ENCODE measurements at regions not wholly inside any gene's neighbourhood (a gene's known extent, or its start where the extent isn't known, plus 50 kb on each side); places are given as distances from the start of the nearest gene placed in this dataset.

DNA sequence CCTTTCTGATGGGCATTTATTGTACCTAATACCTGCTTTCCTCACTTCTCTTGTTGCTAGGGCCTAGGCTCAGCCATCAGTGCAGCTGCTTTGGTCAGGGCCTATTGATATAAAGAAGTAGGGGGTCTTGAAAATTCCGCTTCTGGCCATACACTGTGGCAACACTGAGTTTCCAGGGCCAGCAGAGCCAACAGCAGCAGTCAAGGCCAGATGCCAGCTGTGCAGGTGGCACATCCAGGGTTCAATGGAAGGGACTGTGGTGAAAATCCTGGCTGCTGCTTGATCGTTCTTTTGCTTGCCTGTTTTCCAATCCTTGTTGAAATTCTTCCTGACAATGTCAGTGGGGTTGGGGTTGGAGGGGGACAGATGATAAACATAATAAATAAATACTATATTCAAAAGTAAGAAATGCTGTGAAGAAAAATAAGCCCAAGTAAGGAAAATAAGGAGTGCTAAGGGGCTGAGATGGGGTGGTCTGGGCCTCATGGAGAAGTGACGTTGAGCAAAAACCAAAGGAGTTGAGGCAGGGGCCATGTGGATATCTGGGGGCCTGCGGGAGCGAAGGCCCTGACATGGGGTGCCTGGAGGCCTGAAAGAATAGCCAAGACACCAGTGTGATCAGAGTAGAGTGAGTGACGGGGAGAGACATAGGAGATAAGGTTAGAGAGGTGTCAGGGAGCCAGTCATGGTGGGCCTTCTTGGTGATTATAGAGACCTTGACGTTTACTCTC is 91.0 kb upstream of the ALDH1B1 start:
- Histone ChIP-seq H3K27ac (ENCODE audit: low read depth, low read length) (no peak overlapping the region), H3K4me1 (ENCODE audit: control insufficient read depth in 1 of 2, insufficient read depth in 2 of 2, low read length in 2 of 2) (no peaks in the 10 kb centered on the region), H3K4me3 (ENCODE audit: low read depth in 1 of 2, low read length in 2 of 2) (no peak overlapping the region), H3K9ac (ENCODE audit: low read depth in 1 of 2, low read length in 2 of 2) (no peak overlapping the region), H3K9me3 (ENCODE audit: control insufficient read depth in 1 of 2, low read length in 2 of 2) (no peaks in the 10 kb centered on the region), H3K27me3 (ENCODE audit: control insufficient read depth in 1 of 2, insufficient read depth in 2 of 2, low read length in 2 of 2) (no peaks in the 10 kb centered on the region), H3K36me3 (ENCODE audit: control insufficient read depth in 1 of 2, insufficient read depth in 2 of 2, low read length in 2 of 2) (no peaks in the 10 kb centered on the region)

DNA sequence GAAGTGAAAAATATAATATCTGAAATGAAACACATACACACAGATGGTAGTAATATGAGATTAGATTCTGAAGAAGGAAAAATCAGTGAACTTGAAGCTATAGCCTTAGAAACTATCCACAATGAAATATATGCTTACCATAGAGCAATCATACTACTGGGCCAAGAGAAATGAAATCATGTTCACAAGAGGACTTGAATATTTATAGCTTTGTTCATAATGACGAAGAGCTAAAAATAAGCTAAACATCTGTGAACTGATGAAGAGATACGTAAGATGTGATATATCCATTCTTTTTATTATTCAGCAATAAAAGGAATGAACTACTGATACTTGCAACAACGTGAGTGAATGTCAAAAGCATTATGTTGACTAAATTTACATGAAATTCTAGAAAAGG is 92.6 kb upstream of the ALDH1B1 start:
- Histone ChIP-seq H3K4me3 (ENCODE audit: low read depth in 1 of 2, low read length in 2 of 2) (no peak overlapping the region), H3K9ac (ENCODE audit: low read depth in 1 of 2, low read length in 2 of 2) (no peak overlapping the region), H3K9me3 (ENCODE audit: control insufficient read depth in 1 of 2, low read length in 2 of 2) (no peaks in the 10 kb centered on the region), H3K27ac (ENCODE audit: low read depth, low read length) (no peak overlapping the region), H3K4me1 (ENCODE audit: control insufficient read depth in 1 of 2, insufficient read depth in 2 of 2, low read length in 2 of 2) (no peaks in the 10 kb centered on the region), H3K27me3 (ENCODE audit: control insufficient read depth in 1 of 2, insufficient read depth in 2 of 2, low read length in 2 of 2) (no peaks in the 10 kb centered on the region), H3K36me3 (ENCODE audit: control insufficient read depth in 1 of 2, insufficient read depth in 2 of 2, low read length in 2 of 2) (no peaks in the 10 kb centered on the region)

DNA sequence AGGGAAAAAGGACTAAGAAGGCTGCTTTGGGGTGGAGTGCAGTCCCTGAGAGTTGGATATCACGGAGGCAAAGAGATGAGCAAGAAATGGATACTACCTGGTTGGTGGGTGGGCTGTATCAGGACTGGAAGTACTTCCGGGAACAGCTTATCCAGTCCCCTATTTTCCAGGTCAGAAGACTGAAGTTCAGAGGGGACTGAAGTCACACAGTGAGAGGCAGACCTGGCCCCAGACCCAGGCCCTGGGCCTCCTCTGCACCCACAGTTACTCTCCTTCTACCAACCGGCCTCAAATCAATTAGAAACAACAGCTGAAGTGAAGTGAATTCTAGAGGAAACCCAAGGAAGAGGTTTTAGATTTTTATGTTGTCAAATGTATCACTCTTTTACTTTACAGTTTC is 93.6 kb upstream of the ALDH1B1 start:
- Histone ChIP-seq H3K27ac (ENCODE audit: low read depth, low read length) (no peak overlapping the region), H3K9ac (ENCODE audit: low read depth in 1 of 2, low read length in 2 of 2) (no peak overlapping the region), H3K36me3 (ENCODE audit: control insufficient read depth in 1 of 2, insufficient read depth in 2 of 2, low read length in 2 of 2) (no peaks in the 10 kb centered on the region), H3K4me3 (ENCODE audit: low read depth in 1 of 2, low read length in 2 of 2) (no peak overlapping the region), H3K27me3 (ENCODE audit: control insufficient read depth in 1 of 2, insufficient read depth in 2 of 2, low read length in 2 of 2) (no peaks in the 10 kb centered on the region), H3K4me1 (ENCODE audit: control insufficient read depth in 1 of 2, insufficient read depth in 2 of 2, low read length in 2 of 2) (no peaks in the 10 kb centered on the region), H3K9me3 (ENCODE audit: control insufficient read depth in 1 of 2, low read length in 2 of 2) (no peaks in the 10 kb centered on the region)

DNA sequence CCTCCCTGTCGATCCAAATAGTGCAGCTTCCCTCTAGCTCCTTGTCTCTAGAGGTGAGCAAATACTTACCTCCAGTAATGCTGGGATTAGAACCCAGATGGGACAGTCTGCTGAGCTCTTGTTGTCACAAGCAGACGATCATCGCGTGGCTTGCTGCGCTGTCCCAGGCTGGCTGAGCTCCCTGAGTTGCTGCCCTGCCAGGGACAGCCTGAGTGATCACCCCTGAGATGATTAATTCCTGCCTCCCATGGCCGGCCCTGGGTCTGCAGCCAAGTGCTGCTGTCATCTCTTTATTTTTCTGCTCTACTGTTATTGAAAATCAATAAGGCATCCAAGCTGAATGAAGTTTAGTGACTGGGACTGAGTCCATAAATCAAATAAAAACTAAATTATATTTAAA is 94.0 kb upstream of the ALDH1B1 start:
- Histone ChIP-seq H3K27me3 (ENCODE audit: control insufficient read depth in 1 of 2, insufficient read depth in 2 of 2, low read length in 2 of 2) (no peaks in the 10 kb centered on the region), H3K4me1 (ENCODE audit: control insufficient read depth in 1 of 2, insufficient read depth in 2 of 2, low read length in 2 of 2) (no peaks in the 10 kb centered on the region), H3K9ac (ENCODE audit: low read depth in 1 of 2, low read length in 2 of 2) (no peak overlapping the region), H3K27ac (ENCODE audit: low read depth, low read length) (no peak overlapping the region), H3K36me3 (ENCODE audit: control insufficient read depth in 1 of 2, insufficient read depth in 2 of 2, low read length in 2 of 2) (no peaks in the 10 kb centered on the region), H3K4me3 (ENCODE audit: low read depth in 1 of 2, low read length in 2 of 2) (no peak overlapping the region), H3K9me3 (ENCODE audit: control insufficient read depth in 1 of 2, low read length in 2 of 2) (no peaks in the 10 kb centered on the region)

DNA sequence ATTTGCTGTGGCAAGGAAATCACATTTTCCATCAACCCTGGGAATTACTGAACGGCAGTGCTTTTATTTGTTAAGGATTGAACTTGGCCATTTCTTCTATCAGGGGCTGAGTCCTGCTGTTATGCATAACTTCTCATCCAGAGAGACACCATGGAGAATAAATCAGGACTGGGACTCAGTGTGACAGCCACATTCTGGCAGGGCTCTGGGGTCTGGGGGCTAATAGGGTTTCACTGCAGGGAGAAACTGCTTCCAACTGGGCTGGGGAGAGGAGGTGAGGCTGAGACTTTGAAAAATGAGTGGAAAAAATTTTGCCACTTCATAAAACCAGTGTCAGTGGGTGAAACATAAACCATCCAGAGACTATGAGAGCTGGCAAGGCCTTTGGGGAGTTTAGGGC is 95.7 kb upstream of the ALDH1B1 start:
- no peaks in the 10 kb centered on the region for H3K36me3 ChIP-seq (ENCODE audit: control insufficient read depth in 1 of 2, insufficient read depth in 2 of 2, low read length in 2 of 2)
- no peak overlapping the region for H3K27ac ChIP-seq (ENCODE audit: low read depth, low read length)
- no peaks in the 10 kb centered on the region for H3K4me1 ChIP-seq (ENCODE audit: control insufficient read depth in 1 of 2, insufficient read depth in 2 of 2, low read length in 2 of 2)
- H3K9me3 ChIP-seq (ENCODE audit: control insufficient read depth in 1 of 2, low read length in 2 of 2), result no peaks in the 10 kb centered on the region
- no peak overlapping the region for H3K4me3 ChIP-seq (ENCODE audit: low read depth in 1 of 2, low read length in 2 of 2)
- H3K9ac ChIP-seq (ENCODE audit: low read depth in 1 of 2, low read length in 2 of 2), result no peak overlapping the region
- H3K27me3 ChIP-seq (ENCODE audit: control insufficient read depth in 1 of 2, insufficient read depth in 2 of 2, low read length in 2 of 2), result no peaks in the 10 kb centered on the region

DNA sequence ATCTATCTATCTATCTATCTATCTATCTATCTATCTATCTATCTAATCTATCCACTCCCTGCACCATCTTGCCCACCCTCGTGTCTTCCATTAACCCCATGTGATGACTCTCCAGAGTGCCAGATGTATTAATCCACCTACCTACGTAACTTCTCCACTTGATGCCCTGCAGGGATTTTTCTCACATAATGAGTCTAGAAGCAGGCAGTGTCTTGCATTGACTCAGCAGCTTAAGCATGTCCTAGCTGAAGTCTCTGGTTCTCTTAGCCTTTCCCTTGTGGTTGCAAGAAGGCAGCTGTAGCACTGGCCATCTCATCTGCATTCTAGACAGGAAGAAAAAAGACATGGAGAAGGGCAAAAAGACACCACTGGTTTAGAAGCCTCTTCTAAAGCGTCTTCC is 96.7 kb upstream of the ALDH1B1 start:
- Histone ChIP-seq H3K9me3 (ENCODE audit: control insufficient read depth in 1 of 2, low read length in 2 of 2) (no peaks in the 10 kb centered on the region), H3K36me3 (ENCODE audit: control insufficient read depth in 1 of 2, insufficient read depth in 2 of 2, low read length in 2 of 2) (no peaks in the 10 kb centered on the region), H3K27me3 (ENCODE audit: control insufficient read depth in 1 of 2, insufficient read depth in 2 of 2, low read length in 2 of 2) (no peaks in the 10 kb centered on the region), H3K4me3 (ENCODE audit: low read depth in 1 of 2, low read length in 2 of 2) (no peak overlapping the region), H3K9ac (ENCODE audit: low read depth in 1 of 2, low read length in 2 of 2) (no peak overlapping the region), H3K27ac (ENCODE audit: low read depth, low read length) (no peak overlapping the region), H3K4me1 (ENCODE audit: control insufficient read depth in 1 of 2, insufficient read depth in 2 of 2, low read length in 2 of 2) (no peaks in the 10 kb centered on the region)

DNA sequence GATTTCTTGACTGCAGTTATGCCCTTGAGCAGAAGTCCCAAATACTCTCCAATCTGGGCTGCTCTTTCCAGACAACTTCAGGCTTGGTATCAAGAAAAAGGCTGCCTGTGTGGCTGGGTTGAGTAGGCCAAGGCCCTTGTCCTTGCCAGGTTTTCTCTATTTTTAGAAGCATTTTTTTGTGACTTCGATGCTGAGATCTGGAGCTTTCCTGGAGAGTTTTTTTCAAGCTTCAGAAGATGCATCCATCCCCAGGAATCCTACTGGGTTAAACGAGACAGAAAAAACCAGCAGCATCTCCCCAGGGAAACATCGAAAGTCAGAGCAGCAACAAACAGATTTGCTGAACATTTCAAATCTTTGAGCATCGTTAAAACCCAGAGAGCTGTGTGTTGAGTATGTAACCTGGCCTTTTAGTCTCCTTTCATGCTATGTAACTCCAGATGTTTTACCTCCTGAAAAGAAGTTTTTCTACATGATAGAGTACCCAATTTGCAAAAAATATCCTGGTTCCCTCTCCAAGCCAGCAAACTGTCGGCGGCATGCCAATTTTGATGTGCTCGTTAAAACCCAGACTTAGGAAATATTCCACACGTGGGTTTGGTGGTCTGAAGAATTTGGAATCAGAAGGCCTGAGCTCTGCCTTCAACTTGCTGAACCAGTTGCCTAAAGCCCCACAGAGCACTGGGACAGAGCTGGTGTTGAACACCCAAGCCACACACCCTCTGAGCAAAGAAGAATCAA is 98.1 kb upstream of the ALDH1B1 start:
- Histone ChIP-seq H3K27ac (ENCODE audit: low read depth, low read length) (no peak overlapping the region), H3K4me1 (ENCODE audit: control insufficient read depth in 1 of 2, insufficient read depth in 2 of 2, low read length in 2 of 2) (no peaks in the 10 kb centered on the region), H3K9ac (ENCODE audit: low read depth in 1 of 2, low read length in 2 of 2) (no peak overlapping the region), H3K4me3 (ENCODE audit: low read depth in 1 of 2, low read length in 2 of 2) (no peak overlapping the region), H3K9me3 (ENCODE audit: control insufficient read depth in 1 of 2, low read length in 2 of 2) (no peaks in the 10 kb centered on the region), H3K27me3 (ENCODE audit: control insufficient read depth in 1 of 2, insufficient read depth in 2 of 2, low read length in 2 of 2) (no peaks in the 10 kb centered on the region), H3K36me3 (ENCODE audit: control insufficient read depth in 1 of 2, insufficient read depth in 2 of 2, low read length in 2 of 2) (no peaks in the 10 kb centered on the region)

DNA sequence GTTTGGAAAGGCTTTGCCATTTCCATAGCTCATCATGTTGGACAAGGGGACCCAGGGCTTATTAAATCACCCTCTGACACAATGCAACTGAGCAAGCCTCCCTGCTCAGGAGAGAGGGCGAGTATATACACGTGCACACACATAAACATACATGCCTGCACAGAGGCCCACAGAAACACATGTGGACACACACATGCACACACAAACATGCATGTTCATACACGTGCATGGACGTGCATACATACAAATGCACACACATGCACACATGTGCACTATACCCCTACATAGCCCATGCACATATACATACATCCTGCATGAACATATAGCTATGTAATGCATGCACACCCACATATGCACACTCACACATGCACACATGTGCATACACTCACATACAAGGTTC is 99.5 kb upstream of the ALDH1B1 start:
- Histone ChIP-seq H3K4me3 (ENCODE audit: low read depth in 1 of 2, low read length in 2 of 2) (no peak overlapping the region), H3K27me3 (ENCODE audit: control insufficient read depth in 1 of 2, insufficient read depth in 2 of 2, low read length in 2 of 2) (no peaks in the 10 kb centered on the region), H3K9me3 (ENCODE audit: control insufficient read depth in 1 of 2, low read length in 2 of 2) (no peaks in the 10 kb centered on the region), H3K27ac (ENCODE audit: low read depth, low read length) (no peak overlapping the region), H3K4me1 (ENCODE audit: control insufficient read depth in 1 of 2, insufficient read depth in 2 of 2, low read length in 2 of 2) (no peaks in the 10 kb centered on the region), H3K9ac (ENCODE audit: low read depth in 1 of 2, low read length in 2 of 2) (no peak overlapping the region), H3K36me3 (ENCODE audit: control insufficient read depth in 1 of 2, insufficient read depth in 2 of 2, low read length in 2 of 2) (no peaks in the 10 kb centered on the region)

DNA sequence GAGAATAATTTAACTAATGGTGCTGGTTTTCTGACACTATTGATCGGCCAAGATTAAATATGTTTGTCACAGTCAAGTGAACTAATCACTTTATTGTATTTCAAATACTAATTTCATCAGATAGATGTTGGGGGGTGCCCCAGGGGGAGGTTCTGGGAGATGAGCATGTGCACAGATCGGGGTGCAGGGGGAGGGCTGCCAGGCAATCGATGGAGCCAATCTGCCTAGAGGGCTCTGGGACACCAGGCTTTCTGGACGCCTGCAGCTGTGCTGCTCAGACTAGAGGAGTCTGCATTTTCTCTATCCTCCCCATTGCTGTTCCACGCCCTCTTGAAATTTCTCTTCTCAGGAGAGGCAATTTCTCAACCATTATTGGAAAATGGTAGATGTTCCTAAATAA is 100.0 kb upstream of the ALDH1B1 start:
- Histone ChIP-seq H3K4me1 (ENCODE audit: control insufficient read depth in 1 of 2, insufficient read depth in 2 of 2, low read length in 2 of 2) (no peaks in the 10 kb centered on the region), H3K27ac (ENCODE audit: low read depth, low read length) (no peak overlapping the region), H3K9ac (ENCODE audit: low read depth in 1 of 2, low read length in 2 of 2) (no peak overlapping the region), H3K9me3 (ENCODE audit: control insufficient read depth in 1 of 2, low read length in 2 of 2) (no peaks in the 10 kb centered on the region), H3K4me3 (ENCODE audit: low read depth in 1 of 2, low read length in 2 of 2) (no peak overlapping the region), H3K36me3 (ENCODE audit: control insufficient read depth in 1 of 2, insufficient read depth in 2 of 2, low read length in 2 of 2) (no peaks in the 10 kb centered on the region), H3K27me3 (ENCODE audit: control insufficient read depth in 1 of 2, insufficient read depth in 2 of 2, low read length in 2 of 2) (no peaks in the 10 kb centered on the region)

DNA sequence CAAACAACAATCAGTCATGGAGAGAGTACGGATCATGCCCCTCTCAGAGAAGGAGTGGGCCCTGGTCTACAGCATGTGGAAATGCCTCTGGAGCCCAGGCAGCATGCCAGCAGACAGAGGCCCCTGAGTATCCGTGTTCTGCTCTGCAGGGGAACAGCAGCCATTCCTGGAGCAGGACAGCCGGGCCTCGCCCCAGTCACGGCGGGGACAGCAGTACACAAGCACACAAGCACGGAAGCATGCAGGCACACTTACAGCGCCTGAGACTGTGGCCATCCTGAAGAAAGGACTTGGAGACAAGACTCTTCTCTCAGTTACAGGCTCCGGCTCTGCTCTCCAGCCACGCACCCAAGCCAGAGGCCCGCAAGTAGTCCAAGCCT is 102.6 kb upstream of the ALDH1B1 start:
- Histone ChIP-seq H3K4me3 (ENCODE audit: low read depth in 1 of 2, low read length in 2 of 2) (no peak overlapping the region), H3K36me3 (ENCODE audit: control insufficient read depth in 1 of 2, insufficient read depth in 2 of 2, low read length in 2 of 2) (no peaks in the 10 kb centered on the region), H3K9me3 (ENCODE audit: control insufficient read depth in 1 of 2, low read length in 2 of 2) (no peaks in the 10 kb centered on the region), H3K27me3 (ENCODE audit: control insufficient read depth in 1 of 2, insufficient read depth in 2 of 2, low read length in 2 of 2) (no peaks in the 10 kb centered on the region), H3K4me1 (ENCODE audit: control insufficient read depth in 1 of 2, insufficient read depth in 2 of 2, low read length in 2 of 2) (no peaks in the 10 kb centered on the region), H3K27ac (ENCODE audit: low read depth, low read length) (no peak overlapping the region), H3K9ac (ENCODE audit: low read depth in 1 of 2, low read length in 2 of 2) (no peak overlapping the region)

Measured in duodenal mucosa (tissue), 2 donors.